ENCODE measurements at regions not wholly inside any gene's neighbourhood (a gene's known extent, or its start where the extent isn't known, plus 50 kb on each side); places are given as distances from the start of the nearest gene placed in this dataset.

GRCh38 chr20:57000441-57000968 lies 265.9 kb downstream of the BMP7 start:
- in situ Hi-C loops (cut with HindIII; ENCODE audit: low sequenced_read_pairs), result no loop called here
- no peak for DNase-seq (ENCODE audit: low spot score)

- in situ Hi-C loops (cut with HindIII; ENCODE audit: low sequenced_read_pairs), result no loop called here
- DNase-seq (ENCODE audit: low spot score), result no peak
Observed at GRCh38 chr20:57001126-57001767, 265.2 kb downstream of the BMP7 start.

GRCh38 chr20:57002066-57002570 lies 264.3 kb downstream of the BMP7 start:
- in situ Hi-C loops (cut with HindIII; ENCODE audit: low sequenced_read_pairs), result no loop called here
- DNase-seq (ENCODE audit: low spot score), result no peak

- in situ Hi-C loops (cut with HindIII; ENCODE audit: low sequenced_read_pairs), result no loop called here
- no peak for DNase-seq (ENCODE audit: low spot score)
Observed at GRCh38 chr20:57003012-57003411, 263.4 kb downstream of the BMP7 start.

- DNase-seq (ENCODE audit: low spot score), result no peak
- in situ Hi-C loops (cut with HindIII; ENCODE audit: low sequenced_read_pairs), result no loop called here
Observed at GRCh38 chr20:57004416-57004815, 262.0 kb downstream of the BMP7 start.

GRCh38 chr20:57004951-57005933 lies 261.2 kb downstream of the BMP7 start:
- in situ Hi-C loops (cut with HindIII; ENCODE audit: low sequenced_read_pairs), result no loop called here
- DNase-seq (ENCODE audit: low spot score), result no peak

- DNase-seq (ENCODE audit: low spot score), result no peak
- in situ Hi-C loops (cut with HindIII; ENCODE audit: low sequenced_read_pairs), result no loop called here
Observed at GRCh38 chr20:57006411-57007170, 259.9 kb downstream of the BMP7 start.

- in situ Hi-C loops (cut with HindIII; ENCODE audit: low sequenced_read_pairs), result no loop called here
- no peak for DNase-seq (ENCODE audit: low spot score)
Observed at GRCh38 chr20:57007171-57007540, 259.3 kb downstream of the BMP7 start.

- DNase-seq (ENCODE audit: low spot score), result no peak
- in situ Hi-C loops (cut with HindIII; ENCODE audit: low sequenced_read_pairs), result no loop called here
Observed at GRCh38 chr20:57008217-57008616, 258.2 kb downstream of the BMP7 start.

GRCh38 chr20:57009355-57009754 lies 257.1 kb downstream of the BMP7 start:
- in situ Hi-C loops (cut with HindIII; ENCODE audit: low sequenced_read_pairs), result no loop called here
- DNase-seq (ENCODE audit: low spot score), result no peak

- no peak for DNase-seq (ENCODE audit: low spot score)
- in situ Hi-C loops (cut with HindIII; ENCODE audit: low sequenced_read_pairs), result no loop called here
Observed at GRCh38 chr20:57009775-57010174, 256.7 kb downstream of the BMP7 start.

- no peak for DNase-seq (ENCODE audit: low spot score)
- in situ Hi-C loops (cut with HindIII; ENCODE audit: low sequenced_read_pairs), result no loop called here
Observed at GRCh38 chr20:57012691-57013090, 253.8 kb downstream of the BMP7 start.

GRCh38 chr20:57013217-57013616 lies 253.2 kb downstream of the BMP7 start:
- in situ Hi-C loops (cut with HindIII; ENCODE audit: low sequenced_read_pairs), result no loop called here
- no peak for DNase-seq (ENCODE audit: low spot score)

GRCh38 chr20:57013741-57014140 lies 252.7 kb downstream of the BMP7 start:
- DNase-seq (ENCODE audit: low spot score), result no peak
- in situ Hi-C loops (cut with HindIII; ENCODE audit: low sequenced_read_pairs), result no loop called here

GRCh38 chr20:57020364-57020763 lies 246.1 kb downstream of the BMP7 start:
- in situ Hi-C loops (cut with HindIII; ENCODE audit: low sequenced_read_pairs), result no loop called here
- DNase-seq (ENCODE audit: low spot score), result no peak

GRCh38 chr20:57022306-57022705 lies 244.1 kb downstream of the BMP7 start:
- no peak for DNase-seq (ENCODE audit: low spot score)
- in situ Hi-C loops (cut with HindIII; ENCODE audit: low sequenced_read_pairs), result no loop called here

GRCh38 chr20:57023007-57023406 lies 243.4 kb downstream of the BMP7 start:
- no peak for DNase-seq (ENCODE audit: low spot score)
- in situ Hi-C loops (cut with HindIII; ENCODE audit: low sequenced_read_pairs), result no loop called here

GRCh38 chr20:57023997-57024396 lies 242.4 kb downstream of the BMP7 start:
- in situ Hi-C loops (cut with HindIII; ENCODE audit: low sequenced_read_pairs), result no loop called here
- no peak for DNase-seq (ENCODE audit: low spot score)

GRCh38 chr20:57024849-57025248 lies 241.6 kb downstream of the BMP7 start:
- in situ Hi-C loops (cut with HindIII; ENCODE audit: low sequenced_read_pairs), result no loop called here
- peak; percentile 57 for DNase-seq (ENCODE audit: low spot score)

Data from G401 (cell line).